BJ (cell line): ENCODE measurements at regions not wholly inside any gene's neighbourhood (a gene's known extent, or its start where the extent isn't known, plus 50 kb on each side); places are given as distances from the start of the nearest gene placed in this dataset.

Source experiments
- CTCF ChIA-PET: fragments of 350-600 bp; formaldehyde crosslinking; extraction: SDS; loops from one replicate; lab custom pipeline; 2021; ENCODE audit warnings: antibody characterized with exemption, inconsistent platforms; lab: Yijun Ruan, JAX
- POLR2A ChIA-PET: fragments of 300-600 bp; sonication (Branson Sonifier 250); formaldehyde crosslinking; extraction: SDS; loops from one replicate; lab custom pipeline; 2021; ENCODE audit warnings: antibody characterized with exemption; lab: Charles Lee
- DNase-seq: peaks from one replicate; pipeline ENCODE4 v3.0.0-alpha.2; 2011; ENCODE audit warnings: low read depth
- H3K27me3 ChIP-seq: 2 replicates; pipeline ENCODE4 v1.6.0; 2011; ENCODE audit warnings: low read length; ENCODE audit not compliant: control insufficient read depth, insufficient read depth
- H3K36me3 ChIP-seq: 2 replicates; pipeline ENCODE4 v1.5.1; 2011; ENCODE audit warnings: low read length; ENCODE audit not compliant: control insufficient read depth, insufficient read depth
- H3K4me3 ChIP-seq: 2 replicates; pipeline ENCODE4 v1.5.1; 2011; ENCODE audit warnings: low read depth, mild to moderate bottlenecking, control low read depth, low read length
- TF ChIP-seq, protein P1 (sequence below): IDR thresholded peaks from 2 replicates; pipeline ENCODE4 v1.5.1; 2011; ENCODE audit warnings: low read depth, mild to moderate bottlenecking, control low read depth, inconsistent platforms, low read length, moderate library complexity; ENCODE audit not compliant: insufficient read depth

DNA sequence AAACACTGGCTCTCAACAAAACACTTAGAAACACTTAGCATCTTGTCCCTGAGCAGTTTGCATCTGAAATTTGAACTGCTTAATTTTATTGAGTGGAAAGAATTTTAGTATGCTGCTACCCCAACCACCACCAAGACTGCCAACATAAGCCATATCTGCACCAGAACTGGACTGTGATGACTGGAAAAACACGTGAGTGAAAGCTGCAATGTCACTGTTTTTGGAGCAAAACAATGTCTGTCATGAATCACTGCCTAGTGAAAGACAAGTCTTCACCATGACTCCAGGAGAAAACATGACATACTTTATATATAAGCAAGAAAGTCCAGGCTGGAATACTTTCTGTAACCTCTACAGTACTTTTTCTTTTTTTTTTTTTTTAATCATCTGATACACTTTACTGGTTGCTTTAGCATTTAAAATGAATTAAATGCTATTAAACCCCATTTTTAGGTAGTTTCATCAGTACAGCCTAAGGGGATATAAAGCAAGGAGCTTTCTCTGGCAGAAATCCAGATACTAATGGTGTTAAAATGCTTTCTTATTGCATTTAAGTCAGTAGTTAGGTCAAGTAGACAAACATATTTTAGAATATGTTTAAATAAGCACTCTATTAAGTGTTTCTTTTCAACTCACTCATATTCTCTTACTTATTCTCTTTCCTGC lies 2129.4 kb upstream of the PIK3C3 start:
- DNase-seq: no peak
- ChIA-PET POLR2A (no interaction called here), CTCF (no interaction called here)
- TF ChIP-seq, protein P1, sequence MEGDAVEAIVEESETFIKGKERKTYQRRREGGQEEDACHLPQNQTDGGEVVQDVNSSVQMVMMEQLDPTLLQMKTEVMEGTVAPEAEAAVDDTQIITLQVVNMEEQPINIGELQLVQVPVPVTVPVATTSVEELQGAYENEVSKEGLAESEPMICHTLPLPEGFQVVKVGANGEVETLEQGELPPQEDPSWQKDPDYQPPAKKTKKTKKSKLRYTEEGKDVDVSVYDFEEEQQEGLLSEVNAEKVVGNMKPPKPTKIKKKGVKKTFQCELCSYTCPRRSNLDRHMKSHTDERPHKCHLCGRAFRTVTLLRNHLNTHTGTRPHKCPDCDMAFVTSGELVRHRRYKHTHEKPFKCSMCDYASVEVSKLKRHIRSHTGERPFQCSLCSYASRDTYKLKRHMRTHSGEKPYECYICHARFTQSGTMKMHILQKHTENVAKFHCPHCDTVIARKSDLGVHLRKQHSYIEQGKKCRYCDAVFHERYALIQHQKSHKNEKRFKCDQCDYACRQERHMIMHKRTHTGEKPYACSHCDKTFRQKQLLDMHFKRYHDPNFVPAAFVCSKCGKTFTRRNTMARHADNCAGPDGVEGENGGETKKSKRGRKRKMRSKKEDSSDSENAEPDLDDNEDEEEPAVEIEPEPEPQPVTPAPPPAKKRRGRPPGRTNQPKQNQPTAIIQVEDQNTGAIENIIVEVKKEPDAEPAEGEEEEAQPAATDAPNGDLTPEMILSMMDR: no peak
- Histone ChIP-seq H3K36me3 (no peaks in the 10 kb centered on the region), H3K4me3 (no peak overlapping the region), H3K27me3 (no peaks in the 10 kb centered on the region)

DNA sequence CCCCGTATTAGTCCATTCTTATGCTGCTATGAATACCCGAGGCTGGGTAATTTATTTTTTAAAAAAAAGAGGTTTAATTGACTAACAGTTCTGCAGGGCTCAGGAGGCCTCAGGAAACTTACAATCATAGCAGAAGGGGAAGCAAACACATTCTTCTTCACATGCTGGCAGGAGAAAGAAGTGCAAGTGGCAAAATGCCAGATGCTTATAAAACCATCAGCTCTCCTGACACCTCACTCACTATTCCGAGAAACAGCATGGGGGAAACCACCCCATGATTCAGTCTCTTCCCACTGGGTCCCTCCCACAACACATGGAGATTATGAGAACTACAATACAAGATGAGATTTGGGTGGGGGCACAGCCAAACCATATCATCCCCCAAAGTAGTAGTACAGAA lies 2148.5 kb upstream of the PIK3C3 start:
- DNase-seq: no peak
- ChIA-PET CTCF (no interaction called here), POLR2A (no interaction called here)
- Histone ChIP-seq H3K4me3 (no peak overlapping the region), H3K27me3 (no peaks in the 10 kb centered on the region), H3K36me3 (no peaks in the 10 kb centered on the region)
- TF ChIP-seq, protein P1: no peak

DNA sequence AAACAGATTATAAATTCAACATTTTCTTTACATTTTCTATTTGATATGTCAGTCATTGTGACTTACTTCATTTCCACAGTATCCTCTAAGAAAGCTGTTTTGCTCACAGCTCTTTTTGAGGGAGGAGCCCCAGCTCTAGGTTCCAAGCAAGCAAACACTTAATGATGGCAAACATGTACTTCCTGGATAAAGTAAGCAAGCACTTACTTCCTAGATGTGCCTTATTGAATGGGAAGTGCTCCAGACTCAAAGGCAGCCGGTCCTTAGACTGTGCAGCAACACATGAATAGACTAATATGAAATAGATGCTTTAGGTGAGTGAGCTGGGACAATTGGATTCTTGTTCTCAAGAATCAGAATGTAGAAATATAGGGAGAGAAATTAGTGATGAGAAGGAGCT lies 2149.8 kb upstream of the PIK3C3 start:
- Histone ChIP-seq H3K36me3 (no peaks in the 10 kb centered on the region), H3K27me3 (no peaks in the 10 kb centered on the region)

DNA sequence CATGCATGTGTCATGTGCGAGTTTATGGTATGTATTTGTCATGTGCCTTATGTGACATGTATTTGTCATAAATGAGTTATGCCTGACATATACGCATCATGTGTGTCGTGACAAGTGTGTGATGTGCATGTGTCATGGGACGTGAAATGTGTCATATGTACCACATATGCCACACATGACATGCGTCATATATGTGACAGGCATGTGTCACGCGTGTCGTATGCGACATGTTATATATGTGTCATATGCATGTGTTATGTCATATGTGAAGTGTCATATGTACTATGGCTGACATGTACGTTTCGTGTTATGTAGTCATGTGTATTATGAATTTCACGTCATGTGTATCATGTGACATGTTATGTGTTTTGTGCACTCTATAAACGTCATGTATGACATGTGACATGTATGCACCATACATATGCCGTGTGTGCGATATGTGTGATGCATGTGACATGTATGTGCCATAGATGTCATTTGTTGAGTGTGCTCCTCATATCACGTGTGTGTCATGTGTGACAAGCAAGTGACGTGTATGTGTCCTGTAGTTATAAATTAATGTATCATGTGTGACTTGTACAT lies 2152.3 kb upstream of the PIK3C3 start:
- CTCF ChIA-PET: no interaction called here
- H3K4me3 ChIP-seq: no peak overlapping the region
- DNase-seq: no peak
- H3K27me3 ChIP-seq: no peaks in the 10 kb centered on the region
- TF ChIP-seq, protein P1: no peak
- POLR2A ChIA-PET: no interaction called here
- H3K36me3 ChIP-seq: no peaks in the 10 kb centered on the region

More for the DNA sequence above, 2149.8 kb upstream of the PIK3C3 start:
- no peak for DNase-seq
- TF ChIP-seq, protein P1: no peak
- ChIA-PET CTCF (interaction anchor here (0.6 to 1.0 kb wide), 2 partner anchors 12 to 27 kb away, joined by 3 to 4 read pairs; no protein-coding TSS in a partner anchor), POLR2A (no interaction called here)
- H3K4me3 ChIP-seq: no peak overlapping the region

DNA sequence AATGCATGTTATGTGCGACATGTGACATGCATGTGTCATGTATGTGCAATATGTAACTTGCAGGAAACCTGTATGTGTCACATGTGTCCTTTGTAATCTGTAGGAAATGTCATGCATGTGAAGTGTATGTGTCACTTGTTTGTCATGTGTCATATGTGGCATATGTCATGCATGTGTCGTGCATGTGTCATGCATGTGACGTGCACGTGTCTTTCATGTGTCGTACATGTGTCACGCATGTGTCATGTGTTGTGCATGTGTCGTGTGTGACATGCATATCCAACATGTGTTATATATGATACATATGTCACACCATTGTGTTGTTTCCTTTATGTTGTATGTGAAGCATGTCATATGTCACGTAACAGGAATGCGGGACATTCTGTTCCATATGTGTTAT lies 2153.2 kb upstream of the PIK3C3 start:
- TF ChIP-seq, protein P1: no peak
- ChIA-PET CTCF (no interaction called here), POLR2A (no interaction called here)
- DNase-seq: no peak
- H3K27me3 ChIP-seq: no peaks in the 10 kb centered on the region
- H3K36me3 ChIP-seq: no peaks in the 10 kb centered on the region
- no peak overlapping the region for H3K4me3 ChIP-seq
